OCI-M2 (cell line): ENCODE measurements at regions not wholly inside any gene's neighbourhood (a gene's known extent, or its start where the extent isn't known, plus 50 kb on each side); places are given as distances from the start of the nearest gene placed in this dataset.

ENCODE experiments used
- DNase-seq: peaks from one replicate; lab custom pipeline; 2025; ENCODE audit not compliant: unreplicated experiment; lab: John Stamatoyannopoulos, UW

GRCh38 chr2:29974086-29974485 lies 52.7 kb upstream of the ALK start:
- DNase-seq: no peak

DNA sequence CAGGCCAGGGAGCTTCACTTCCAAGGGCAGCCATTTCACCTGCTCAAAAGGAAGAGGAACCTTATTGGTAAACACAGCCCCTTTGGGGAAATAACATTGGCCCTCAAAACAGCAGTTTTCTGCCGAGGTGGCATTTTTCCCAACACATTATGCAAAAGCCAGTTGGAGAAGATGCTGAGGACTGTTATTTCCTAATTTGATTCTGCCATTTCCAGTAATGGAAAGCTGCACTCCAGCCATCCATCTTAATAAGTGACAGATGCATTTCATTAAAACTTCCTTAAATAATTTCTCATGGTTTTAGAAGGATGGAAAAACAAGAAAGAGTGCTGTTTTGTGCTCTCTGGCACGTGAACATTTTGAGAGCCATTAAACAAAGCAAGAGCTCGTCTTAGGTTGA lies 55.9 kb upstream of the ALK start:
- no peak for DNase-seq

DNA sequence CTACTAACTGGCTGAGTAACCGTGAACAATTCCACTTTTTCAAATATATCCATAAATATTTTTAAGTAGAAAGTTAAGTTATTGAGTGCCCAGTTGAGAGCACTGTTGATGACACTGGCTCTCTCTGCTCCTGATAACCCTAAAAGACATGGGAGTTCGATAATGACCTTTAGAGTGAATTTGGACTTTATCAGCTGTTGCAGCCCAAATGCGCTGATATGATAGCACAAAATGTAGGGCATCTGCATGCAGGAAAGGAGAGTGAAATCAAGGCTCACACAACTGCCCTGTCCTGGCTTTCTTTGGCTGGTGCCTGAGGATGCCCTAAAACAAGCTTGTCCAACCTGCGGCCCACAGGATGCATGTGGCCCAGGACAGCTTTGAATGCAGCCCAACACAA lies 60.0 kb upstream of the ALK start:
- no peak for DNase-seq

DNA sequence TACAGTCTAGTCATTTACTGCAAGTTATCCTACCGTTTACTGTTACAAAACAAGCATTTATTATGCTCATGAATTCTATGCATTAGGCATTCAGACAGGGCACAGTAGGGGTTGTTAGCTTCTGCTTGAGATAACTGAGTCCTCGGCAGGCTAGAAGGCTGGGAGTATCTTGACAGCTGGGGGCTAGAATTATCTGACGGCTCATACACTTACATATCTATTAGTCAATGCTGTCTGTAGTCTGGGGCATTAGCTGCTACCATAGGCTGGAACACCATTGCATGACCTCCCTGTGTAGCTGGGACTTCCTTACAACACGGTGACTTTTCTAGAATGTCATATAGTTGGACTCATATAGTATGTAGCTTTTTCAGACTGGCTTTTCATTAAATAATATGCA lies 61.9 kb upstream of the ALK start:
- no peak for DNase-seq

DNA sequence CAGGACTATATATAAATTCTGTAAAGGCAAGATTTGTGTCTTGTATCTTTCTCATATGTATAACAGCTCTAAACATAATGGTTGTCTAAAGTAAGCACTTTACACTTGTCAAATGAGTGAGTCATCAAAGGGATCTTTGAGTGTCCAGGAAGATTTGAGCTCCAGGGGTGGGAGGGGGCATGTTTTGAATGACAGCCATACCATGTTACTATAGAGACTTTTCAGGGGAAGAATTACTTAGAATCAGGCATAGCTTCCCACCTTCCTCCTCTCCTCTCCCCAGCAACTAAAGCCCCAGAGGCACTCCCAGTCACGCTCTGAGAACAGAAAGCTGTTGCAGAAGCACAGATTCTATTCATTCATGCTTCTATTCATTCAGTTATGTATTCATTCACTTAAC lies 65.8 kb upstream of the ALK start:
- no peak for DNase-seq

DNA sequence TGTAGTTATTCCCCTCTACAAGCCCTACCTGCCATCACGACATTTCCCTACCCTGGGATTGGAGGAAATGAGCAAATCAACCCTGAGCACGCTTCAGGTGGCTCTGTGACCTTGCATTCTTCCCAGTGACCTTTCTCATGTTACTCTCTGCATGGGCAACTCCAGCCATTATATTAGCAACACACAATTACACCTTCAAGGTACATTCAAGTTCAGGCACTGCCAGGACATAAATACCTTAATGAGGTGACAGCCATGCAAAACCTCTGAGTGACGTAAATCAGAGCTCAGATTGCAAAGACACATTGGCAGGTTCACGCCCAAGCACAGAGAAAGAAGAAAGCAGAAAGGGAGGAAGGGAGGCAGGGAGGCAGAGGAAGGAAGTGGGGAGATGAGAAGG lies 68.7 kb upstream of the ALK start:
- DNase-seq: no peak

- no peak for DNase-seq
Observed at GRCh38 chr2:29991086-29991485, 69.7 kb upstream of the ALK start.

DNA sequence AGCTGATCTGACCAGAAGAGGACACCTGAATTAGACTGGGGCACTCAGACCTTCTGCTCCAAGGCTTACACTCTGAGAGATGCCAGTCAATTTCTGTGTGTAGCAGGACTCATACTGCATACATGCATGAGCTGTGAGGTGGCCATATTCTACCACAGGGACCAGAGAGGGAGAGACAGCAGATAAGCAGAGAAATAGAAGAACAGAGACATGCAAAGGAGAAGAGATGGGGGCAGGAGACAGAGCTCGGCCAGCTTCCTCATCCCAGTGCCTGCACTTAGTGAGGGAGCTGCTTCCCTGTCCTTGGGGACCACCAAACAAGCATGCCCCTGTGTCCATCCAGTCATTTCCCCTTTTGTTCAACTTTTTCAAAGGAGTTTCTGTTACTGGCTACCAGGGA lies 73.9 kb upstream of the ALK start:
- DNase-seq: no peak

DNA sequence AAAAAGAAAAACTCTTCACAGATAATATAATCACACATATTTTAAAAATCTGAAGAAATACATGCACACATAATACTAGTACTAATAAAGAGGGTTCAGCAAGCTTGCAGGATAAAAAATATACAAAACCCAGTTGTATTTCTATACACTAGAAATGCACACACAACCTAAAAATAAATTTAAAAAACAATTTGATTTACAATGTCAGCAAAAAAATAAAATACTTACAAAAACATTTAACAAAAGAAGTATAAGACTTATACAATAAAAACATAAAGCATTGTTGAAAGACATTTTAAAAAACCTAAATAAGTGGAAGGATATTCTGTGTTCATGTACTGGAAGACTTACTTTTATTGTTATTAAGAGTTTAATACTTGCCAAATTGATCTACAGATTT lies 81.7 kb upstream of the ALK start:
- DNase-seq: no peak

DNA sequence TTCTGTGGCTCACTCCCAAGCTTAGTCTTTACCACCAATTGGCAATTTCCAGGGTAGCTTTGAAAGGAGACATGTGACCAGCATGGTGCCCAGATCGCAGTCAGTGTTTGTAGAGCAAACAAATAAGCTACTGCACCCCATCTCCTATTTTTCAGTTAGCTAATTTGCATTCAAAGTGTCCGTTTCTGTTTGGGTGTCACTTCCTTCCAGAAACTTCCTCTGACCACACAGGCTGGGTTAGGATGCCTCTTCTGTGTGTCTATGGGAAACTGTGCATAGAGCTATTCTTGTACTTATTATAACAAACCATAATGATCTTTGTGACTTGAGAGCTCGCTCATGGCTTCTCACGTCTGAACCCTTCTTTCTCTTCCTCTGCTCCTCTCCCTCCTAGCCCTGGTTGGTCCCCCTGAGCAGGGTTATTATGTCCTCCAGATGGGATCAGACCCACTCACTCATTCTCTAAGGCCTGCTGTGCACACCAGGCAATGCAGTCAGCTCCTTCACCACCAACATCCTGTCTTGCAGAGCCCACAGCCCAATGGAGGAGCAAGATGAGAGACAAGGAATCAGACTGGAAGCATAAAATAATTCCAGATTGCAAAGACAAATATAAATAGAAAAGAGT lies 101.2 kb upstream of the ALK start:
- DNase-seq: no peak

GRCh38 chr2:30024281-30024680 lies 102.9 kb upstream of the ALK start:
- no peak for DNase-seq

DNA sequence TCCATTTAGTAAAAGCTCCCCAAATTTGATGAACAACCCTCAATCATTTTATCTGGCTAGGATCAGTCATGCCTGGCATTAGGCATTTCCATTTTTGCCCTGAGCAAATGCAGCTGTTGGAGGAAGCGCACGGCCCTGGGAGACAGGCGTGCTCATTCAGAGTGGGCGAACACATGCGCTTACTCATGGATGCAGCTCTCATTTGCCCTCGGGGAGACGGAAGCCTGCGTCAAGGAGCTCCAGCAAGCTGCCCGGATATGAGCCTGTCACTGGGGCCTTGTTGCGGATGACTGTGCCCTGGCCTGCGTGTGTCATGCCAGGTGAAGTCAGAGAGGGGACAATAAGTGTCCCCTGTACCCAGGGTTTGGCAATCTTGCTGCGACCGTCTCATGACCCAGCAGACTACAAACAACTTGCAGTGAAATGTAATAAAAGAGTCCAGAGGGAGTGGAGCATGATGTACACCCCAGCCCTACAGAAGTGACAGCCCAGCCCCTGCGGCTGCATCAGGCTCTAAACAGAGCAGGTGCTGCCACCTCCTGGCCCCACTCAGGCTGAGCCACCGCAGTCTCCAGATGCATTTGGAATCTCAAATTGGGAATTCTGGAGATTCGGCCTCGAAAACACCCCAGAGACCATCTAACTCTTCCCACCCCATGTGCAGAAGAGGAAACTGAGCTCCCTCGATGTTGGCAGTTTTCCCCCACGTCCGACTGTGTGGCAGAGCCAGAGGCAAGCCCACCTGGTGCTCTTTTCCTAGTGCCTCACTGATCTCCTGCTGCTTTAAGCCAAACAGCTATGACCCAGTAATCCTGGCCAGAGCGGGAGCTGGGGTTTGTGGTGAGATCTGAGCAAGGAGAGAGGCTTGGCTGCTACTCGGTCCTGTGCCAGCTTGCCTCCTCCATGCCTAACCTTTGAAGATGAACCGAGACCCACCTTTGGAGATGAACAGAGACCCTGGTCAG lies 105.0 kb upstream of the ALK start:
- DNase-seq: no peak

DNA sequence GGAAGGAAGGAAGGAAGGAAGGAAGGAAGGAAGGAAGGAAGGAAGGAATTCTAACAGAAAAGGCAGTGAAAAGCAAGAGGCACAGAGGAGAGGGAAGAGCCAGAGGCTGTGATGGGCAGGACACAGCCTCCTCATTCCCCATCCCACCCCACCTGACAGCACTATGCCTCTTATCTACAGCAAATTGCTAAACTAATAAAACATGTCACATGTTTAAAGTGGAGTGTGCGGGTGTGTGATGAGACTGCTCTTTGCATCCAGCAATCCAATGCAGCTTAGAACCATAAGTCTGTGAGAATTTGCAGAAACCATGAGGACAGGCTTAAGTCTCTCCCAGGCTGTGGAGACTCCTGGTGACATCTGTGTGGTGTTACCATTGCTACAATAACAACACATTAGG lies 108.4 kb upstream of the ALK start:
- DNase-seq: no peak

DNA sequence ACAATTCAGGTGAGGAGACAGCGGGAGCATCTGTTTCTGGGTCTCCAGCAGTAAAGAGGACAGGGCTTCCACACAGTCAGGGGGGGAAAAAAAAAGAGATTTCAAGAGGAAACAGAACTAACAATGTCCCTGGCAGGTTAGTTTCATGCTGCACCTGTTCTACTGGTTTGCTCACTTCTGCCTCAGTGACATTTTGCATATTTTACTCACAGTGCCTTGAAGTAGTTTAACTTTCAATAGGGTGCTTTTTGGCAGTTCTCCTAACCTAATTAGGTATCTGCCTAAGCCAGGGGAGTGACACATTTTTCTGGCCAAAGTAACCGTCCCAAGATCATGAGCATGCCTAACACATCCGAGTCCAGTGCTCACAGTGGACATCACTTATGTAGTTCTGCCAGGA lies 109.0 kb upstream of the ALK start:
- no peak for DNase-seq

DNA sequence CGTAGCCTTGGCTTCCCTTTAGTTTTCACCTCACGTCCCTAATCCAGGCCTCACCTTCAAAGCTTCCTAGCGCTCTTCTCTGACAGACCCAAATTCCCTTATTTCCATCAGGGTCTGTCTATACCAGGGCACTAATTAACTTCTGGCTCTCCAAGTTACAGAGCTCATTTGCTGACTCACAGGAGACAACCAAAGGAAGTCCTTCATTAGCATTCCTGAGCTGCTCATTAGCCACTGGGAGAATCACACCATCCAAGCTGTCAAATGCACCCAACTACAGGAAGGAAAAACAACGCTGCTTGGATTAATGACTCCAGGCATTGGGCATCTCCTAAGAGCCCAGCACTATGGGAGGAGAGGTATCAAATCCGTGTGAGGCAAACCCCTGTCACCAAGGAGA lies 109.8 kb upstream of the ALK start:
- DNase-seq: no peak

DNA sequence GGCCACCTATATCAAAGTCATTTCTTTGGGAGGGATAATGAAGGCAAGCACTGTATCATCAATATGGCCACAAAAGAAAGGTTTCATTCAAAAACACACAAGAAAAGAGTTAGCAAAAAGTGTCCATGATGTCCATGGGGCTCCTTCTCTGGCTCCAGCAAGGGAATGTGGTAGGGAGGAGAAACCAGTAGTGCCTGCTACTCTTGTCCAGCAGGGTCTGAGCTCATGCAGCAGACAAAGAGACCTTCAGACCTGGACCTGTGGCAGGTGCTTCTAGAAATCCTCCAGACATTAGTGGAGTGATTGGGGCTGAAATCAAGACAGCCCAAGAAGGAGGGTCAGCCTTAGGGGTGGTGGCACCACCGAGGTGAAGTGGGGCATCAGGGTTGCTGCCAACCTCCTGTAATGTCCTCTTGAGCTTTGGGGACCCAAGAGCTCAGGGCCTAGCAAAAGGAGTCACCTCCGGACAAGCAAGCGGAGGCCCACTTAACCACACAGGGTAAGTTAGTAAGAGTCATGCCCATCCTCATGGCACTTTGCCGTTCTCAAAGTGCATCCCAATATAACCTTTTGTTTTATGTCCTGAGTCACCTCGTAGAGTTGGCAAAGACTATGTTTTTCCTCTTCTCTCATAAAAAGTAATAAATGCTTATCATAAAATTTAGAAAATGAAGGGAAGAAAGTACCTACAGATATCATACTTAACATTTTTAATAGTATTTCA lies 112.6 kb upstream of the YPEL5 start:
- DNase-seq: no peak

DNA sequence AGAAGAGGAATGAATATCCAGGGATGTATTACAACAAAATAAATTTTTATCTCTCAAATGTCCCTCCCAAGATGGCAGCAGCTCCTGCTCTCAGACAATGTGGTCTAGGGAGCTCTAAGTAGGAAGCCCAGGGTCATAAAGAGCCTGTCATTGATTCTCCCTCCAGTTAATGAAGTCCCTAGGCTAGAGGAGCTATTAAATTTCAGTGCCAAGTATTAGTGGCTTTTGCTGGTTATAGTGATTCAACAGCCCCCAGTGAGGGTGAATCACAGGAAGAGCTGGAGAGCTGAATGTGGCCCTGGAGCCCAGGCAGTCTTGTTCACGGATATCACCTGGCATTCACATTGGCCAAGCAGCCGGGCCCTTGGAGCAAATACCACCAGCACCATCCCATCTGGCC lies 109.8 kb upstream of the YPEL5 start:
- no peak for DNase-seq

DNA sequence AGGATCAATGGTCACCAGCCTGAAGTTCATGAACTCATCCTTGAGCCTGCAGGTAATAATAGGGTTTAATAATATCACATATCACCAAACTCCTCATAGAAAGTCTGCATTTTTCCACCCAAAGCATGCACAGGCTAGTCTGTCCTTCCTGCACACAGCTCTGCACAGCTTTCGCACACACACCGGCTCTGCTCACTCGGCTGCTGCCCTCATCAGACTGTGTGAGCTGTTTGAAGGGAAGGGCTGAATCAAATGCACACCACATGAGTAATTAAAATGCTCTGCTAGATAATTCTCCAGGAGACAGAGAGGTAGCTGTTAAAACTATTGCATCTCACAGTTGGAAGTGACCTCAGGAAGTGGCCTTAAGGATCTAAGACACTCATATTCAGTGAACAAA lies 108.4 kb upstream of the YPEL5 start:
- DNase-seq: no peak

GRCh38 chr2:30039101-30039500 lies 107.7 kb upstream of the YPEL5 start:
- no peak for DNase-seq

DNA sequence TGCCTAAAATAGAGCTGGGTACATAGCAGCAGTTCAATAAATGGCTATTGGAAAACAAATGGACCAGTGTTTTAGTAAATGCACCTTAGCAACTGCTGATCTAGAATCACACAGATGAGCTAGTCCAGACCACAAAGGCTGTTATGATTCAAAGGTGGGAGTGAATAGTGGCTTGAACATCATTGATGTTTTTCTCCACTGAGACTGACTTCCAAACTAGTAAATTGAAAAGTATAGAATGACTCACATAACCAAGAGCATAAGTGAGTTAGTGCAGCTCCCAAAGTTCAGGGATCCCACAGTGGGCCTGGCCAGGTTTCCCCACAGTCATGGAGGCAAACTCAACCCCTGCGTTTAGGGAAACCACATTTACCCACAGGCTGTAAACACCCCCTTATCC lies 106.7 kb upstream of the YPEL5 start:
- no peak for DNase-seq

DNA sequence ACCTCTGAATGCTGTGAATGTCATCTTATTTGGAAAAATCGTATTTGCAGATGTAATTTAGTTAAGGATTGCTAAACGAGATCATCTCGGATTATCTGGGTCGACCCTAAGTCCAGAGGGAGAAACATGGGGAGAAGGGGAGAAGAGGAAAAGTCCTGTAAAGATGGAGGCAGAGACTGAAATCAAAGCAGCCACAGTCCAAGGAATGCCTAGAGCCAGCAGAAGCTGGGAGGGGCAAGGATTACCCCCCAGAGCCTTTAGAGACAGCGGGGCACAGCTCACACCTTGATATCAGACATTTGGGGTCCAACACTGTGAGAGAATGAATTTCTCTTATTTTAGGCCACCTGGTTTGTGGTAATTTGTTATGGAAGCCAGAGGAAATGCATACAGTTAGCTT lies 104.9 kb upstream of the YPEL5 start:
- DNase-seq: no peak

DNA sequence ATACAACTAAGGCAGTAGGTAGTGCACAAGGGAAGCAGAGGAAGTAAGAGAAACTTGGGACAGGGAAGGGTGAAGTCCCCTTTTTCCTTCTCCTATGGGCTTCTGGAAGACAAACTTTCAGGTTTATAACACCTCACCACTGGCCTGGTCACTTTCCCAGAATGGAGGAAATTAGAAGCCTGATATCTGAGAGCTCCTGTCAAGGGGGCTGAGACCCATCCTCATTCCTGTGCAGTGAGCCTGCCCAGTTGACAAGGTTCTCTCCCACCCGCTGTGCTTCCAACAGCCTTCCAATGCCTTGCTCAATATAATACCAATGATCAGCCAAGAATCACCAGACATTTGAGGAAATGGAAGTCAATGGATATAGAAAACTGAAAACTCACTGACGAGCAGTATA lies 100.4 kb upstream of the YPEL5 start:
- no peak for DNase-seq
